Activated CD8-positive, alpha-beta memory T cell treated with anti-CD3 and anti-CD28 coated beads, Interleukin-2, amount 10 ng/mL, durations not matched to agents 7 days and 5 days (primary cell): ENCODE measurements at regions not wholly inside any gene's neighbourhood (a gene's known extent, or its start where the extent isn't known, plus 50 kb on each side); places are given as distances from the start of the nearest gene placed in this dataset.
"Not testable (repeated sequence)": the region's sequence is repeated elsewhere in the genome, so short reads cannot be mapped to it uniquely, and the experiment has no call there.

Experiments
- ATAC-seq: fragments of 150-1000 bp; cut with Tn5 transposase; one replicate; pipeline ENCODE4 v1.10.0; 2021; ENCODE audit warnings: moderate library complexity
- CTCF ChIA-PET: fragments of 350-600 bp; sonication (Branson Sonifier 250); formaldehyde crosslinking; loops from one replicate; lab custom pipeline; 2021; ENCODE audit warnings: antibody characterized with exemption; lab: Charles Lee
- DNase-seq: peaks from one replicate; pipeline ENCODE4 v3.0.0-alpha.2; 2020
- H3K27ac Mint-ChIP-seq: one replicate; pipeline ENCODE4 v1.8.0; 2021; ENCODE audit warnings: mild to moderate bottlenecking, mixed read lengths
- H3K27me3 Mint-ChIP-seq: one replicate; pipeline ENCODE4 v1.8.0; 2021; ENCODE audit warnings: mixed read lengths
- H3K36me3 Mint-ChIP-seq: one replicate; pipeline ENCODE4 v1.8.0; 2021; ENCODE audit warnings: mild to moderate bottlenecking, mixed read lengths
- H3K4me1 Mint-ChIP-seq: one replicate; pipeline ENCODE4 v1.8.0; 2021; ENCODE audit warnings: mixed read lengths
- H3K4me3 Mint-ChIP-seq: one replicate; pipeline ENCODE4 v1.8.0; 2021; ENCODE audit warnings: mild to moderate bottlenecking, moderate library complexity, mixed read lengths
- H3K9me3 Mint-ChIP-seq: one replicate; pipeline ENCODE4 v1.8.0; 2022; ENCODE audit warnings: low read depth, mixed read lengths

GRCh38 chr7:29659213-29659612 is 95.6 kb downstream of the PRR15 start:
- H3K4me1 Mint-ChIP-seq, H3K27ac Mint-ChIP-seq, DNase-seq, H3K36me3 Mint-ChIP-seq, H3K4me3 Mint-ChIP-seq, ATAC-seq, CTCF ChIA-PET, H3K9me3 Mint-ChIP-seq: not testable (repeated sequence)
- peaks cover 11% of the 10 kb centered on the region for H3K27me3 Mint-ChIP-seq

- H3K27ac Mint-ChIP-seq, H3K4me1 Mint-ChIP-seq, H3K36me3 Mint-ChIP-seq, DNase-seq, H3K4me3 Mint-ChIP-seq, ATAC-seq, CTCF ChIA-PET, H3K9me3 Mint-ChIP-seq: not testable (repeated sequence)
- H3K27me3 Mint-ChIP-seq = peaks cover 15% of the 10 kb centered on the region
Measured at GRCh38 chr7:29662899-29663298, 99.3 kb downstream of the PRR15 start.

GRCh38 chr7:29664999-29665398 is 101.4 kb downstream of the PRR15 start:
- ATAC-seq, H3K36me3 Mint-ChIP-seq, H3K27ac Mint-ChIP-seq, CTCF ChIA-PET, H3K4me1 Mint-ChIP-seq, DNase-seq, H3K9me3 Mint-ChIP-seq, H3K4me3 Mint-ChIP-seq: not testable (repeated sequence)
- H3K27me3 Mint-ChIP-seq = peaks cover 20% of the 10 kb centered on the region

- H3K4me1 Mint-ChIP-seq, CTCF ChIA-PET, H3K9me3 Mint-ChIP-seq, H3K27ac Mint-ChIP-seq, DNase-seq, H3K36me3 Mint-ChIP-seq, H3K4me3 Mint-ChIP-seq, ATAC-seq: not testable (repeated sequence)
- peaks cover 15% of the 10 kb centered on the region for H3K27me3 Mint-ChIP-seq
Measured at GRCh38 chr7:29667096-29667669, 103.5 kb downstream of the PRR15 start.

GRCh38 chr7:29671286-29671685 is 107.7 kb downstream of the PRR15 start:
- not testable (repeated sequence) for H3K4me3 Mint-ChIP-seq, H3K27ac Mint-ChIP-seq

DNA sequence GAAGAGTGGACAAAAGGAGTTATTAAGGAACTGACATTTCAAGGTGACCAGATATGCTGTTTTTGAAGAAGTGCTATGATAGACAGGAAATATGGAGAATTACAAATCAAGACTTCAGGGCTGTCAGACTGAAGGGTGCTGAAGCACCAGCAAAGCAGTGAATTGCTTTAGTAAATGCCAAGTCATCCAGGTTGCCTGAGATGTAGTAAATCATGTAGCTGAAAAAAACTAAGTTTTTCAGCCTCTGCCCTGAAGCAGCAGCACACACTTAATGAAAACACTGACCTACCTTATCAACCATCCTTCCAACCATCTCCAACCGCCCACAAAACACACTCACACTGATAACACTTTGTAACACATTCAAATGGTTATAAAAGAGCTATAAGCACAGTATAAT is 110.0 kb downstream of the PRR15 start:
- H3K27ac Mint-ChIP-seq, DNase-seq, CTCF ChIA-PET, ATAC-seq, H3K36me3 Mint-ChIP-seq, H3K4me3 Mint-ChIP-seq, H3K4me1 Mint-ChIP-seq, H3K9me3 Mint-ChIP-seq: not testable (repeated sequence)
- peaks cover 15% of the 10 kb centered on the region for H3K27me3 Mint-ChIP-seq

More at GRCh38 chr7:29671286-29671685, 107.7 kb downstream of the PRR15 start:
- H3K36me3 Mint-ChIP-seq, CTCF ChIA-PET, H3K4me1 Mint-ChIP-seq, ATAC-seq, H3K9me3 Mint-ChIP-seq, DNase-seq: not testable (repeated sequence)
- peaks cover 11% of the 10 kb centered on the region for H3K27me3 Mint-ChIP-seq

GRCh38 chr7:29674626-29675025 is 111.0 kb downstream of the PRR15 start:
- H3K36me3 Mint-ChIP-seq, ATAC-seq, CTCF ChIA-PET, DNase-seq, H3K27ac Mint-ChIP-seq, H3K9me3 Mint-ChIP-seq, H3K4me1 Mint-ChIP-seq, H3K4me3 Mint-ChIP-seq: not testable (repeated sequence)
- H3K27me3 Mint-ChIP-seq = peaks cover 16% of the 10 kb centered on the region

- H3K27ac Mint-ChIP-seq, CTCF ChIA-PET, H3K4me1 Mint-ChIP-seq, H3K36me3 Mint-ChIP-seq, ATAC-seq, H3K4me3 Mint-ChIP-seq, H3K9me3 Mint-ChIP-seq, DNase-seq: not testable (repeated sequence)
- H3K27me3 Mint-ChIP-seq = peaks cover 24% of the 10 kb centered on the region
Measured at GRCh38 chr7:29677254-29677653, 113.6 kb downstream of the PRR15 start.

DNA sequence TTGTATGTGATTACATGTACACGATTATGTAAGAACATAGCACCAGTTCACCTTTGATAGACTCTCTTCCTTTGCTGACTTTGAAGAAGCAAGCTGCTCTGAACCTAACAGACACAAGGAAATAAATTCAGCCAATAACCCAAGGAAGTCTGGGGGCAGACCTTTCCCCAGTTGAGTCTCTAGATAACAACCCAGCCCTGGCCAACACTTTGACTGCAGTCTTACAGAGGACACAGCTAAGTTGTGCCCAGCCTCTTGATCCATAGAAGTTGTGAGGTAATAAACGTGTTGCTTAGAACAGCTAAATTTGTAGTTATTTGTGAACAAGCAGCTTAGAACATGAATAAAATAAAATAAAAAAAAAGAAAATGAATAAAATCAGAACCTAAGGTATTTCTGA is 116.3 kb downstream of the PRR15 start:
- H3K4me3 Mint-ChIP-seq, H3K4me1 Mint-ChIP-seq, CTCF ChIA-PET, H3K27ac Mint-ChIP-seq, DNase-seq, ATAC-seq, H3K36me3 Mint-ChIP-seq, H3K9me3 Mint-ChIP-seq: not testable (repeated sequence)
- H3K27me3 Mint-ChIP-seq = peaks cover 30% of the 10 kb centered on the region

GRCh38 chr7:29680601-29681000 is 117.0 kb downstream of the PRR15 start:
- not testable (repeated sequence) for DNase-seq, H3K4me3 Mint-ChIP-seq

DNA sequence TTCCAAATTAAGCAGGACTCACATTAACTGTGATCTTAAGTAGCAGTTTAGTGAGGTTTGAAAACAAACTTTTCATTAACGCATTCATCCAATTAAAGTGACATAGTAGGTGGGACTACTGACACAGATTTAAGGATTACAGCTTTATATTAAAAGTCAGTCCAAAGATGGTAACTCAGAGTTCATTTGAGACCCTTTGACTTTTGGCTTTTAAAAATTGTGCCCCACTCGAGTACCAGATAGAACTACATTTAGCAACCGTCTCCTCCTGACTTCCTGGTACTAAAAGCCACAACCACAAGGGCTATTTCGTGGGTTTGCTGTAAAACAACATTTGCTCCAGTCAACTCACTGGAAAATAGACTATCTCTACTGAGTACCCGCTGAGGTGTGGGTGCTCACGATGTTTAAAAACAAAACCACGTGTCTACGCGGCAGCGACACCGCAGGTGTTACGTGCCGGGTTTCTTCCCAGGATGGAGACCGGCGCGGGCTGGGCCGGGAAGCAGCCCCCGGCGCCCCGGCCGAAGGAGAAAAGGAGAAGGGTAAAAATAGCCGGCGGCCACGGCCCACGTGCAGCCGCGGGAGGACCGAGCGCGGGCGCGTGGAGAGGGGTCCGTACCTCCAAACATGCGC is 120.6 kb downstream of the PRR15 start:
- H3K27ac Mint-ChIP-seq, H3K9me3 Mint-ChIP-seq, H3K36me3 Mint-ChIP-seq, H3K4me1 Mint-ChIP-seq, CTCF ChIA-PET, DNase-seq: not testable (repeated sequence)
- peak; percentile 38 for ATAC-seq
- H3K4me3 Mint-ChIP-seq = peak overlapping the region; percentile 67
- peaks cover 41% of the 10 kb centered on the region for H3K27me3 Mint-ChIP-seq

More at GRCh38 chr7:29680601-29681000, 117.0 kb downstream of the PRR15 start:
- H3K27ac Mint-ChIP-seq, H3K4me1 Mint-ChIP-seq, ATAC-seq, H3K9me3 Mint-ChIP-seq, H3K36me3 Mint-ChIP-seq, CTCF ChIA-PET: not testable (repeated sequence)
- H3K27me3 Mint-ChIP-seq = peaks cover 30% of the 10 kb centered on the region

DNA sequence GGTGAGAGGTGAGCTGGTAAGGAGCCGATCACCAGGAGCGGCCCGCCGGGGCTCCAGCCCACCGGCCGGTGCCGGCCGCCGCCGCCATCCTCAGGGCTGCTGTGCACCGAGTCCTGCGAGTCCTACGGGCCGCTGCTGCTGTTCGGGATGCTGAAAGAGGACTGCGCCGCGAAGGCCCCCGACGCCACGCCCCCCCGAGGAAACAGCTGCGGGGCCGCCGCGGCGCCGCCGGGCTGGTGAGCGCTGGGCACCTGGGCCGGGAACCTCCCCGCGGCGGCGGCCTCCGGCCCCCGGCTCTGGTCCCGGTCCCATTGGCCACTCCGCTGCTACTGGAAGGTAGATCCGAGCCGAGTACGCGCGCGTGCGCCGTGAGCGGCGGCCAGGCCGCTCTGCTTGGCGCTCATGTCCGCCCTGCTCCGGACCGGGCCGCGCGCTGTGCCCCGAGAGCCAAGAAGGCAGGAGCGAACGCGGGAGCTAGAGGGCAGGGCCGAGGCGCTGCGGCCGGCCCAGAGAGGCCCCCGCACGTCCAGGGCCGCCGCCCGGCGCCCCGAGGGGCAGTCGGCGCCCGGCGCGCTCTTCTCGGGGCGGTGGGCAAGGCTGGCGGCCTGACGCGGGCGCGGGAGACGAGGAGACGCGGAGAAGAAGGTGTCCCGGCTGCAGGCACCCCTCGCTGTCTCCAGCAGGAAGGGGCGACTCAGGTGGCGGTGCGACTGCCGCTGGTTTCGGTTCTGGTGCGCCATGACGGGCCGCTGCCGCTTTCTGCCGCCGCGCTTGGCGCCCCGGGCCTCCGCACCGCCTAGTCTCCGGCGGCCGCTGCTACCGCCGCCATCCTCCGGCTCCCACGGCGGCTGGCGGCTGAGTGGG is 121.3 kb upstream of the WIPF3 start:
- Mint-ChIP-seq H3K4me1 (peaks cover 9% of the 10 kb centered on the region), H3K4me3 (peak overlapping the region; percentile 67), H3K36me3 (no peaks in the 10 kb centered on the region), H3K27me3 (peaks cover 44% of the 10 kb centered on the region), H3K27ac (no peak overlapping the region), H3K9me3 (no peaks in the 10 kb centered on the region)
- DNase-seq (peak; percentile 64), ATAC-seq (peak; percentile 78)
- CTCF ChIA-PET = no interaction called here

DNA sequence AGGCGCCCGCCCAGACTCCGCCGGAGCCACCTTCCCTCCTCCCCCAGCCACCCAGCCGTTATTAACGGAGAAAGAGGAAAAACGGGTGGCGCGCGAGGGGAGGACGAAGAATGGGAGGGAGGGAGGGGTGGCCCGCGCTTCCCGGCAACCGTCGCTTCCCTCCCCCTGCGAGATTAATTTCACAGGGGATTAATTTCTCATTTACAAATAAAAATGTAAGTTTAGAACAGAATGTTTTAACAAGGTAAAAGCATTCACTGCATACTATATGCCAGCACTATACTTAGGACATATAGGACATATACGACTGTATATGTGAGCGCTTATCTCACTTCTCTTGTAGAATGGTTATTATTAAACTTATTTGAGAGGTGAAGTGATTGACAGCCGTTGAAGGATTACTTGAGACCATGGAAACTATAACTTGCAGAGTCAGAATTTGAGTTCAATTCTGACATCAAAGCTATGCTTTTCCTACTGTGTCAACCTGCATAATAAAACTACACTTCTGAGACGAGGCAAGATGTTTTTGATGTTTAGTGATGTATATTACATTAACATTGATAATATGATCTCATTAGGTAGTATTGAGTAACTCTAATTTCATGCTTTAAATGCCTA is 120.5 kb upstream of the WIPF3 start:
- H3K4me1 Mint-ChIP-seq, H3K36me3 Mint-ChIP-seq, H3K9me3 Mint-ChIP-seq, H3K27ac Mint-ChIP-seq, CTCF ChIA-PET, DNase-seq: not testable (repeated sequence)
- Mint-ChIP-seq H3K4me3 (peak overlapping the region; percentile 66), H3K27me3 (peaks cover 44% of the 10 kb centered on the region)
- peak; percentile 5 for ATAC-seq
